HepG2 (cell line): ENCODE measurements at regions not wholly inside any gene's neighbourhood (a gene's known extent, or its start where the extent isn't known, plus 50 kb on each side); places are given as distances from the start of the nearest gene placed in this dataset.

Experiments used
- CTCF ChIP-seq: sonication (generic); formaldehyde crosslinking; IDR thresholded peaks from 2 replicates; pipeline ENCODE4 v1.5.0; 2020; ENCODE audit warnings: mild to moderate bottlenecking, missing genetic modification reagents, moderate library complexity
- NAIF1 ChIP-seq: sonication (generic); formaldehyde crosslinking; IDR thresholded peaks from 2 replicates; pipeline ENCODE4 v1.5.0; 2020; ENCODE audit warnings: mild to moderate bottlenecking, missing genetic modification reagents, borderline replicate concordance
- SIN3A ChIP-seq: IDR thresholded peaks from 2 replicates; pipeline ENCODE4 v1.6.1; 2011; ENCODE audit warnings: low read depth, mild to moderate bottlenecking, control low read depth, low read length, borderline replicate concordance
- ZBTB21 ChIP-seq: sonication (generic); formaldehyde crosslinking; IDR thresholded peaks from 2 replicates; pipeline ENCODE4 v1.4.0; 2020; ENCODE audit warnings: missing genetic modification reagents
- ZBTB3 ChIP-seq: sonication (generic); formaldehyde crosslinking; IDR thresholded peaks from 2 replicates; pipeline ENCODE4 v1.4.0; 2020; ENCODE audit warnings: low read depth, mild to moderate bottlenecking, moderate library complexity, missing genetic modification reagents, borderline replicate concordance
- ZNF274 ChIP-seq: sonication (generic); formaldehyde crosslinking; IDR thresholded peaks from 2 replicates; pipeline ENCODE4 v1.5.1; 2020; ENCODE audit warnings: mild to moderate bottlenecking, missing genetic modification reagents
- ZNF343 ChIP-seq: sonication (generic); formaldehyde crosslinking; IDR thresholded peaks from 2 replicates; pipeline ENCODE4 v1.4.0; 2020; ENCODE audit warnings: mild to moderate bottlenecking, missing genetic modification reagents
- ZNF747 ChIP-seq: sonication (generic); formaldehyde crosslinking; IDR thresholded peaks from 2 replicates; pipeline ENCODE4 v1.8.1; 2023; ENCODE audit warnings: missing genetic modification reagents, mild to moderate bottlenecking, borderline replicate concordance
- ZNF766 ChIP-seq: sonication (generic); formaldehyde crosslinking; IDR thresholded peaks from 2 replicates; pipeline ENCODE4 v1.5.0; 2020; ENCODE audit warnings: missing genetic modification reagents, borderline replicate concordance
- ZNF772 ChIP-seq: sonication (generic); formaldehyde crosslinking; IDR thresholded peaks from 2 replicates; pipeline ENCODE4 v1.5.0; 2020; ENCODE audit warnings: mild to moderate bottlenecking, missing genetic modification reagents
- TF ChIP-seq, protein P1 (sequence below): sonication (generic); formaldehyde crosslinking; IDR thresholded peaks from 2 replicates; pipeline ENCODE4 v1.4.0; 2020; ENCODE audit warnings: missing genetic modification reagents
- TF ChIP-seq, protein P2 (sequence below): sonication (generic); IDR thresholded peaks from 2 replicates; pipeline ENCODE4 v1.6.1; 2016; ENCODE audit warnings: low read depth, borderline replicate concordance

DNA sequence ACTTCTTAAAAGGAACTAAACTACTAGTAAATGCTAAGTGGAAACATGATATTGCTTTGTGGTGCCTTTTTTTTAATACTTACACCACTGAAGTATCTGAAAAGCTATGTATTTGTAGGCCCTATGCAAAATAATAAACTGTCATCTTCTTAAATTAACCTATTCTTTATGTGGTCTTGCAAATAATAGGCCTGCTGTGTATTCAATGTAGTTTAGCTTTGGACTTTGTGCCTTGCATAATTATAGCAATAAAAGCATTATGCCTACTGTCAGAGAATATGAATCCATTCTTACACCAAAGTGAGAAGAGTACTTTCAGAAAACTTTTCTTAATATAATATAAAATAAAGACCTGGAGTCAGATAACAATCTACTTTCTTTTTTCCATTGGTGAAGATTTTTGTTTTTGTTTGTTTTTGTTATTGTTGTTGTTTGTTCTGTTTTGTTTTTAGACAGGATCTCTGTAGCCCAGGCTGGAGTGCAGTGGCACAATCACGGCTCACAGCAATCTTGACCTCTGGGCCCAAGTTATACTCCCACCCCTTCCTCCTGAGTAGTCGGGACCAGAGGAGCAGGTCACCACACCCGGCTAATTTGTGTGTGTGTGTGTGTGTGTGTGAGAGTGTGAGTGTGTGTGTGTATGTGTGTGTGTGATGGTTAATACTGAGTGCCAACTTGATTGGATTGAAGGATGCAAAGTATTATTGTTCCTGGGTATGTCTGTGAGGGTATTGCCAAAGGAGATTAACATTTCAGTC lies 213.8 kb downstream of the SLC6A15 start:
- TF ChIP-seq ZNF274 (CRISPR knock-in tag) (no peak), ZNF747 (no peak), CTCF (no peak), ZBTB21 (no peak), NAIF1 (CRISPR knock-in tag) (no peak), ZNF766 (no peak), ZBTB3 (no peak), ZNF343 (CRISPR knock-in tag) (no peak), ZNF772 (no peak), SIN3A (no peak)
- TF ChIP-seq, protein P1, sequence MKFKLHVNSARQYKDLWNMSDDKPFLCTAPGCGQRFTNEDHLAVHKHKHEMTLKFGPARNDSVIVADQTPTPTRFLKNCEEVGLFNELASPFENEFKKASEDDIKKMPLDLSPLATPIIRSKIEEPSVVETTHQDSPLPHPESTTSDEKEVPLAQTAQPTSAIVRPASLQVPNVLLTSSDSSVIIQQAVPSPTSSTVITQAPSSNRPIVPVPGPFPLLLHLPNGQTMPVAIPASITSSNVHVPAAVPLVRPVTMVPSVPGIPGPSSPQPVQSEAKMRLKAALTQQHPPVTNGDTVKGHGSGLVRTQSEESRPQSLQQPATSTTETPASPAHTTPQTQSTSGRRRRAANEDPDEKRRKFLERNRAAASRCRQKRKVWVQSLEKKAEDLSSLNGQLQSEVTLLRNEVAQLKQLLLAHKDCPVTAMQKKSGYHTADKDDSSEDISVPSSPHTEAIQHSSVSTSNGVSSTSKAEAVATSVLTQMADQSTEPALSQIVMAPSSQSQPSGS (CRISPR knock-in tag): no peak
- TF ChIP-seq, protein P2, sequence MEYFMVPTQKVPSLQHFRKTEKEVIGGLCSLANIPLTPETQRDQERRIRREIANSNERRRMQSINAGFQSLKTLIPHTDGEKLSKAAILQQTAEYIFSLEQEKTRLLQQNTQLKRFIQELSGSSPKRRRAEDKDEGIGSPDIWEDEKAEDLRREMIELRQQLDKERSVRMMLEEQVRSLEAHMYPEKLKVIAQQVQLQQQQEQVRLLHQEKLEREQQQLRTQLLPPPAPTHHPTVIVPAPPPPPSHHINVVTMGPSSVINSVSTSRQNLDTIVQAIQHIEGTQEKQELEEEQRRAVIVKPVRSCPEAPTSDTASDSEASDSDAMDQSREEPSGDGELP: no peak
